Fibroblast of skin of back (primary cell): ENCODE measurements at regions not wholly inside any gene's neighbourhood (a gene's known extent, or its start where the extent isn't known, plus 50 kb on each side); places are given as distances from the start of the nearest gene placed in this dataset.
A peak's percentile ranks its signal among the peaks of the same experiment; 100 is the strongest.
"Not testable (repeated sequence)": the region's sequence is repeated elsewhere in the genome, so short reads cannot be mapped to it uniquely, and the experiment has no call there.

ENCODE experiments used
- DNase-seq: peaks from one replicate; pipeline ENCODE4 v3.0.0-alpha.2; 2013

- DNase-seq: not testable (repeated sequence)
These were observed 93.3 kb upstream of the GALNT18 start for GRCh38 chr11:11715075-11715474.

- DNase-seq: no peak
These were observed 88.8 kb upstream of the GALNT18 start for GRCh38 chr11:11710556-11710955.

- no peak for DNase-seq
These were observed 87.8 kb upstream of the GALNT18 start for GRCh38 chr11:11709447-11710239.

- DNase-seq: no peak
These were observed 86.5 kb upstream of the GALNT18 start for GRCh38 chr11:11708256-11708655.

GRCh38 chr11:11706028-11706427 lies 84.2 kb upstream of the GALNT18 start:
- DNase-seq: peak; percentile 6

- no peak for DNase-seq
These were observed 82.1 kb upstream of the GALNT18 start for GRCh38 chr11:11703885-11704284.

- peak; percentile 70 for DNase-seq
These were observed 79.3 kb upstream of the GALNT18 start for GRCh38 chr11:11701070-11701469.

GRCh38 chr11:11697796-11698195 lies 76.0 kb upstream of the GALNT18 start:
- no peak for DNase-seq

GRCh38 chr11:11691296-11692151 lies 69.7 kb upstream of the GALNT18 start:
- DNase-seq: no peak

GRCh38 chr11:11681536-11681935 lies 59.7 kb upstream of the GALNT18 start:
- DNase-seq: no peak

GRCh38 chr11:11677672-11678356 lies 56.0 kb upstream of the GALNT18 start:
- no peak for DNase-seq

- DNase-seq: no peak
These were observed 53.9 kb upstream of the GALNT18 start for GRCh38 chr11:11675671-11676181.

- no peak for DNase-seq
These were observed 51.0 kb upstream of the GALNT18 start for GRCh38 chr11:11672789-11673188.

- no peak for DNase-seq
These were observed 50.3 kb upstream of the GALNT18 start for GRCh38 chr11:11672101-11672500.
